Stimulated activated CD8-positive, alpha-beta memory T cell treated with anti-CD3 and anti-CD28 coated beads, Interleukin-7, amount 100 ng/mL, for 48 hours (primary cell): ENCODE measurements at regions not wholly inside any gene's neighbourhood (a gene's known extent, or its start where the extent isn't known, plus 50 kb on each side); places are given as distances from the start of the nearest gene placed in this dataset.
"Not testable (repeated sequence)": the region's sequence is repeated elsewhere in the genome, so short reads cannot be mapped to it uniquely, and the experiment has no call there.

Experiments
- DNase-seq, 2 donors: peaks; one replicate each; pipeline ENCODE4 v3.0.0-alpha.2; 2020; ENCODE audit warnings: low read depth in 1 of 2; ENCODE audit errors: extremely low read depth in 1 of 2

GRCh38 chr13:33547035-33547434, 261.5 kb upstream of the STARD13 start:
- DNase-seq: no peak

DNA sequence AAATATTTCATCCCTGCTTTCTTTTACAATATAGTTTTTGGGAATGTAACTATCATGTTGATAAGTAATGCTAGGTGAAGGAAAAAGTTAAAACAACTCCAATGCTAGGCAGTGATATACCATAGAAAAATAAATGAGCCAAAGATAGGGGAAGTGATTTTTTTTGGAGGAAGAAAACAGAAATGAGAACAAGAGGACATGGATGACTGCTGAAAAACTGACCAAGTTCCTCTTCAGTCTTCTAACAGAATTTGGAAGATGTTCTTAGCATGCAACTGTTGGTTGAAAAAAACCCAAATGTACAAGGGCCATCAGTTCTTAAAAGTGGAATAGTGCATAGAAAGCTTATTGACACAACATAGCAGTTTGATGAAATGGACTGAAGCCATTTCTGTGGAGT, 262.5 kb upstream of the STARD13 start:
- no peak for DNase-seq

DNA sequence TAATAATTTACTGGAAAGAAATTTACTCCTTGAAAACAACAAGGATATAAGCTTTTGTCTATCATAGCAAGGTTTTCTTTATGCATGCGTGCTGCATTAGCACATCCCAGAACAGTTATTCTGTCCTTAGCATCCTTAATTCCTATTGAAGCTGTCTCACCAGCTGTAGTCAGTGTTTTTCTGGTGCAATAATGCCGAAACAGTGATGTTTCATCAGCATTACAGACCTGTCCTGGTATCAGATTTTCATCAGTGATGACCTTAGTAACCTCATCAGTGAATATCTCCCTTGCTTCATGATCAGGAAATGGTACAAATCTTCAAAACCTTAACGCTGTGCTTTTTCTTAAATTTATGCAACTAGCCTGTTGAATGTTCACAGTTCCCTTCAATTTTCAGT, 264.7 kb upstream of the STARD13 start:
- no peak for DNase-seq

- DNase-seq: no peak
Measured at GRCh38 chr13:33550885-33551284, 265.3 kb upstream of the STARD13 start.

- DNase-seq: no peak
Measured at GRCh38 chr13:33554919-33555791, 262.8 kb upstream of the RFC3 start.

- no peak for DNase-seq
Measured at GRCh38 chr13:33556828-33557227, 261.1 kb upstream of the RFC3 start.

- no peak for DNase-seq
Measured at GRCh38 chr13:33560726-33561125, 257.2 kb upstream of the RFC3 start.

DNA sequence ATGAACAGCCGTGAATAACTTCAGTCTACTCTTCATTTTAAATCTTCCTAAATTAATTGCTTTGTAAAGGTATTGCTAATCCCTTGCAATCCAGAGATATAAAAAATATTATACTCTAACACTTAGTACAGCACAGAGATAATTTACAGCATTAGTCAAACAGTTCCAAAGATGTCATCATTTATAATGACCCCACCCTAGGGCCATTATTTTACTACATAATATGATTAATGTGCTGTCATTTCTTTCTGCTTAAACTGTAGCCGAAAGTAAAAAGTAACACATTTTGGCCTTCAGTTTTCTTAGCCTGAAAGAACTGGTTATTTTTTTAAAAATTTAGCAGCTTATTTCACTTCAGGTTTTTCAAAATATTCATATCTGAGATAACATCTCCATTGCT, 256.3 kb upstream of the RFC3 start:
- DNase-seq: no peak

- DNase-seq: no peak
Measured at GRCh38 chr13:33571618-33572017, 246.3 kb upstream of the RFC3 start.

DNA sequence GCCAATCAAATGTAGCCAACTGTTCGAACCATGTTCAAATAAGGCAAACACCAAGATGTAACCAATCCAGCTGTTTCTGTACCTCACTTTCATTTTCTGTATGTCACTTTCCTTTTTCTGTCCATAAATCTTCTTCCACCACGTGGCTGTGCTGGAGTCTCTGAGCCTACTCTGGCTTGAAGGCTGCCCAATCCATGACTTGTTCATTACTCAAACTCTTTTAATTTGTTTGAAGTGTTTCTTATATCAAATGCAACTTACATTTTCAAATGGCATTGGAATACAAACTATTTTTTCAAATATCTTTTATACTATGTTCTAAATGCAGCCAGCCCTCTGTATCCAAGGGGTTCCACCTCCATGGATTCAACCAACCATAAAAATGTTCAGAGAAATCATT, 245.6 kb upstream of the RFC3 start:
- DNase-seq: not testable (repeated sequence)

DNA sequence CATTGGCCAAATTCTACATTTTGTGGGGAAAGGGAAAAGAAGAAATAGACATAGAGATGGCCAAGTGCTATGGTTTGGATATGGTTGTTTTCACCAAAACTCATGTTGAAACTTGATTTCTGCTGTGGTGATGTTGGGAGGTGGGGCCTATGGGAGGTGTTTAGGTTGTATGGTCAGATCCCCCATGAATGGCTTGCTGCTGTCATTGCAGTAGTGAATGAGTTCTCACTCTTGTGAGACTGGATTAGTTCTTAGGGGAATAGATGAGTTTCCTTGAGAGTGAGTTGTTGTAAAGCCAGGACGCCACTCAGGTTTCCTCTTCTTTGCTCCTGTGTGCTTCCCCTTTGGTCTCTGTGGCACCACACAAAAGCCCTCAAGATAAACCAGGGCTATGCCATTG, 242.6 kb upstream of the RFC3 start:
- DNase-seq: no peak

DNA sequence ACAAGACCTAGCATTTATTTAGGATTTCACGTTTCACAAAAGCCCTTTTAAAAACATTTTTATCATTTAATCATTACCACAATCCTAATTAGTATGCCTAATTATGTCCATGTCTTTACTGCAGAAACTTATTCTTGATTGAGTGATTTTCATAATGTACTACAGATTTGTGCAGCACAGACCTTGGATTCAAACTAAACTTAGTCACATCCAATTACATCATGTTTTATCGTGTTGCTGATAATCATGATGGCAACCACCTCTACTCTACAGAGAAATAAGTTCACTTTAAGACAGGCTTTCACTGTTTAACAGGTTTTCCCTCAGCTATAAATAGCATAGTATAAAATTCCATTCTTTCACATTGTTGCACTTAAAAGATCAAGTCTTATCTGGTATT, 240.9 kb upstream of the RFC3 start:
- no peak for DNase-seq

DNA sequence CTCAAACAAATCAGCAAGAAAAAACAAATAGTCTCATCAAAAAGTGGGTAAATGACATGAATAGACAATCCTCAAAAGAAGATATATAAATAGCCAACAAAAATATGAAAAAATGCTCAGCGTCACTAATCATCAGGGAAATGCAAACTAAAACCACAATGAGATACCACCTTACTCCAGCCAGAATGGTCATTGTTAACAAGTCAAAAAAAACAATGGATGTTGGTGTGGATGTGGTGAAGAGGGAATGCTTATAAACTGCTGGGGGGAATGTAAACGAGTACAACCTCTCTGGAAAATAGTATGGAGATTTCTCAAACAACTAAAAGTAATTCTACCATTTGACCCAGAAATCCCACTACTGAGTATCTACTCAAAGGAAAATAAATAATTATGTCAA, 239.2 kb upstream of the RFC3 start:
- no peak for DNase-seq

- DNase-seq: no peak
Measured at GRCh38 chr13:33582121-33582520, 235.8 kb upstream of the RFC3 start.

DNA sequence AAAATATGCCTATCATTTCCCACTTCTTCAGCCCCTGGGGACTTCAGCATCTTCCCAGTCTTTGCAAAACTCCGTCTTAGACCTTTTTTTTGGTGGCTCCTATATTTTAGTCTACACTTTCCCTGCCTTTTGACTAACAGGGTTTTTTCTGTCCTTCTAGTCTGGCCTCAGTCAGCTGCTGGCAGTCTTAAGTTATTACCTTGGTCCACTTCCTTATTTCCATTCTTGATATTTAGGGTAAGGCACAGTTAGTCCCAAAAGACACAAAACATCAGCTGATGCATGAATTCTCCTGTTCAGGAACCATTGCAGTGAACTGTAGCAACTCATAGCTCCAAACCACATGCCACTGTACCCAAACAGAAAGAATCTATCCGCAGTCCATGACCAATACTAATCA, 234.6 kb upstream of the RFC3 start:
- no peak for DNase-seq

- no peak for DNase-seq
Measured at GRCh38 chr13:33590936-33591335, 227.0 kb upstream of the RFC3 start.

DNA sequence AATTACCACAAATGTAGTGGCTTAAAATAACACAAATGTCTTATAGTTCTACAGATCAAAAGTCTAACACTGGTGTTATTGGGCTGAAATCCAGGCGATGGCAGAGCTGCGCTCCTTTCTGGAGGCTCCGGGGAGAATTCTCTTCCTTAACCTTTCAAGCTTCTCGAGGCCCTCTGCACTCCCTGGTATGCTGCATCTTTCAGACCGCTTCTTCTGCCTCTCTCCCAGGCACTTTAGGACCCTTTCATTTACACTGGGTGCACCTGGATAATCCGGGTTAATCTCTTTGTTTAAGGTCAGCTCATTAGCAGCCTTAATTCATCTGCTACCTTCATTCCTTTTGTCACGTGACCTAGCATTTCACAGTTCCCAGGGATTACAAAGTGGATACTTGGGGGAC, 211.3 kb upstream of the RFC3 start:
- DNase-seq: no peak

DNA sequence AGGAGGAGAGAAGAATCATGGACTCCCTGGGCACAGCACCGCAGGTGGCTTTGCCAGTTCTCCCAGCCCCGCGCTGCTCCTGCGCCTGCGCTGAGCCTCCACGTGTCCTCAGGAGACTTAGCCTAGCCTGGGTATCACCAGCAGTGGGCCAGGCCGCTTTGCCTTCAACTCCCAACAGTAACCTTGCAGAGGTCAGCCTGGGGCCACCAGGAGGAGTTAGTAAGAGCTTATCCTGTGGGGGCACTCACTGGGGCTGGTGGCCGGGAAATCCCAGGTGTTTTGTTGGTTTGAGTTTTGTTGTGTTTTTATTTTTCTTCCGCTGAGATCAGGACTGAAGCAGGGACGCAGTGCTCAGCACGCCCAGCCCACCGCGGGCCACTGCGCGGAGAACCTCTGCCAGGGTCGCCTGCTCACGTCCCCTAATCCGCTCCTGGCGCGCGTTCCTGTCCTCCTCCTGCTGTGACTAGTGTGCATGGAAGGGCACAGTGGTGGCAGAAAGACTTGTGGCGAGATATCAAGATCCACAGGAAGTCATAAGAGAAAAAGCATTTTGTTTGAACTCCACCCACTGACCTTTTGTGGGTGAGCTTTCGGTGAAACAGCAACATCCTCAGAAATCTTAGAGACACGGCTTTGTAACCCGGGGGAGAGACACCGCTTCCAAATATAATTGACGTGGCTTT, 207.4 kb upstream of the RFC3 start:
- peak; percentile 11 to 50 for DNase-seq

GRCh38 chr13:33611121-33611805, 206.7 kb upstream of the RFC3 start:
- no peak for DNase-seq

- DNase-seq: no peak
Measured at GRCh38 chr13:33612641-33613638, 205.0 kb upstream of the RFC3 start.

DNA sequence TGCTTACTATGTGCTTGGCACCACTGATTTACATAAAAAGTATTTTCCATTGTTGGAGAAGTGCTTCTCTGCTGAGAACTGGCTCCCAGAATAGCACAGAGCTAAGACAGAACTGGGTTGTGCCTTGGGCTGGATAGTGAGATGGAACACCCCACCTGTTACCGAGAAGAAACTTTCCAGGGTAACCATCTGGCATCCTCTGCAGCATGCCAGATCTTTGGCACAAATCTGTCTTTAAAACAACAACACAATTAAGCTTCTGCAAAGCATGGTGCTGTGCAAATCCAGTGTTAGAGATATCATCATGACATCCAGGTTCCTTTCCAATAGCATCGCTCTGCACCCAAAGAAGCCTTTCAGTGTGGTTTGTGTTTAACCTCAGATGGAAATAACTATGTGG, 202.5 kb upstream of the RFC3 start:
- no peak for DNase-seq
